Osteocyte (in vitro differentiated cells): ENCODE measurements at regions not wholly inside any gene's neighbourhood (a gene's known extent, or its start where the extent isn't known, plus 50 kb on each side); places are given as distances from the start of the nearest gene placed in this dataset.
A peak's percentile ranks its signal among the peaks of the same experiment; 100 is the strongest.
"Not testable (repeated sequence)": the region's sequence is repeated elsewhere in the genome, so short reads cannot be mapped to it uniquely, and the experiment has no call there.

Source experiments
- DNase-seq: peaks from one replicate; pipeline ENCODE4 v3.0.0; 2021; ENCODE audit warnings: mixed read lengths; ENCODE audit not compliant: unreplicated experiment; ENCODE audit errors: extremely low spot score
- H3K27ac Mint-ChIP-seq: one replicate; pipeline ENCODE4 v1.8.0; 2021; ENCODE audit warnings: mild to moderate bottlenecking, mixed read lengths; ENCODE audit not compliant: unreplicated experiment
- H3K27me3 Mint-ChIP-seq: one replicate; pipeline ENCODE4 v1.8.0; 2021; ENCODE audit warnings: mixed read lengths; ENCODE audit not compliant: unreplicated experiment
- H3K36me3 Mint-ChIP-seq: one replicate; pipeline ENCODE4 v1.8.0; 2021; ENCODE audit warnings: mixed read lengths; ENCODE audit not compliant: unreplicated experiment
- H3K4me1 Mint-ChIP-seq: one replicate; pipeline ENCODE4 v1.8.0; 2021; ENCODE audit warnings: mixed read lengths; ENCODE audit not compliant: unreplicated experiment
- H3K4me3 Mint-ChIP-seq: one replicate; pipeline ENCODE4 v1.8.0; 2021; ENCODE audit warnings: mild to moderate bottlenecking, moderate library complexity, mixed read lengths; ENCODE audit not compliant: unreplicated experiment
- H3K9me3 Mint-ChIP-seq: one replicate; pipeline ENCODE4 v1.8.0; 2021; ENCODE audit warnings: mixed read lengths; ENCODE audit not compliant: unreplicated experiment
- CTCF ChIP-seq: fragments of 200-600 bp; sonication (generic); IDR thresholded peaks from 2 replicates; pipeline ENCODE4 v1.5.0; 2021; ENCODE audit warnings: antibody characterized with exemption, mild to moderate bottlenecking, moderate library complexity

GRCh38 chr10:46104071-46104585, 58.1 kb upstream of the MSMB start:
- peaks cover 6% of the 10 kb centered on the region for H3K4me1 Mint-ChIP-seq

GRCh38 chr10:46105416-46105815, 59.3 kb upstream of the MSMB start:
- H3K27me3 Mint-ChIP-seq, result peaks cover 17% of the 10 kb centered on the region
- H3K4me1 Mint-ChIP-seq, H3K27ac Mint-ChIP-seq, H3K36me3 Mint-ChIP-seq, H3K9me3 Mint-ChIP-seq, DNase-seq: not testable (repeated sequence)
- H3K4me3 Mint-ChIP-seq, result peak overlapping the region; percentile 71

More at GRCh38 chr10:46104071-46104585, 58.1 kb upstream of the MSMB start:
- Mint-ChIP-seq H3K36me3 (no peaks in the 10 kb centered on the region), H3K27me3 (peaks cover 17% of the 10 kb centered on the region), H3K27ac (no peak overlapping the region), H3K9me3 (no peaks in the 10 kb centered on the region), H3K4me3 (no peak overlapping the region)
- no peak for TF ChIP-seq CTCF
- DNase-seq, result no peak

- not testable (repeated sequence) for H3K27ac Mint-ChIP-seq, H3K4me1 Mint-ChIP-seq, DNase-seq, H3K36me3 Mint-ChIP-seq, H3K9me3 Mint-ChIP-seq
- peaks cover 17% of the 10 kb centered on the region for H3K27me3 Mint-ChIP-seq
- H3K4me3 Mint-ChIP-seq, result peak overlapping the region; percentile 71
These were observed 59.9 kb upstream of the MSMB start for GRCh38 chr10:46105856-46106409.

GRCh38 chr10:46106410-46107255, 60.6 kb upstream of the MSMB start:
- H3K27ac Mint-ChIP-seq, result no peak overlapping the region

GRCh38 chr10:46108158-46108499, 62.1 kb upstream of the MSMB start:
- not testable (repeated sequence) for H3K4me3 Mint-ChIP-seq, H3K4me1 Mint-ChIP-seq, H3K36me3 Mint-ChIP-seq, H3K27ac Mint-ChIP-seq, DNase-seq, H3K9me3 Mint-ChIP-seq
- H3K27me3 Mint-ChIP-seq, result peaks cover 14% of the 10 kb centered on the region

More at GRCh38 chr10:46106410-46107255, 60.6 kb upstream of the MSMB start:
- no peaks in the 10 kb centered on the region for H3K9me3 Mint-ChIP-seq
- H3K27me3 Mint-ChIP-seq, result peaks cover 17% of the 10 kb centered on the region
- H3K4me1 Mint-ChIP-seq, result peaks cover 6% of the 10 kb centered on the region
- peak overlapping the region; percentile 71 for H3K4me3 Mint-ChIP-seq
- no peak for TF ChIP-seq CTCF
- H3K36me3 Mint-ChIP-seq, result no peaks in the 10 kb centered on the region
- no peak for DNase-seq

- H3K36me3 Mint-ChIP-seq, H3K27me3 Mint-ChIP-seq, H3K9me3 Mint-ChIP-seq, H3K27ac Mint-ChIP-seq, H3K4me1 Mint-ChIP-seq, H3K4me3 Mint-ChIP-seq, DNase-seq: not testable (repeated sequence)
These were observed 108.2 kb upstream of the MSMB start for GRCh38 chr10:46154271-46154670.

- H3K4me1 Mint-ChIP-seq, H3K4me3 Mint-ChIP-seq, H3K27me3 Mint-ChIP-seq, DNase-seq, H3K9me3 Mint-ChIP-seq, H3K27ac Mint-ChIP-seq, H3K36me3 Mint-ChIP-seq: not testable (repeated sequence)
These were observed 108.6 kb upstream of the MSMB start for GRCh38 chr10:46154683-46155082.

GRCh38 chr10:46156866-46157265, 110.8 kb upstream of the MSMB start:
- not testable (repeated sequence) for DNase-seq, H3K27me3 Mint-ChIP-seq, H3K27ac Mint-ChIP-seq, H3K36me3 Mint-ChIP-seq, H3K9me3 Mint-ChIP-seq, H3K4me3 Mint-ChIP-seq, H3K4me1 Mint-ChIP-seq
